HEK293 (cell line): ENCODE measurements at regions not wholly inside any gene's neighbourhood (a gene's known extent, or its start where the extent isn't known, plus 50 kb on each side); places are given as distances from the start of the nearest gene placed in this dataset.

Source experiments
- CTCF ChIP-seq: fragments of 450-650 bp; formaldehyde crosslinking; IDR thresholded peaks from 2 replicates; pipeline ENCODE4 v1.5.1; 2016; ENCODE audit warnings: missing biosample characterization, missing genetic modification characterization
- ELK4 ChIP-seq: IDR thresholded peaks from 2 replicates; pipeline ENCODE4 v1.6.1; 2011; ENCODE audit warnings: mild to moderate bottlenecking, low read depth, low read length, borderline replicate concordance
- KLF1 ChIP-seq: fragments of 450-650 bp; formaldehyde crosslinking; IDR thresholded peaks from 2 replicates; pipeline ENCODE4 v1.5.1; 2016; ENCODE audit warnings: missing biosample characterization, missing genetic modification characterization
- ZBTB17 ChIP-seq: fragments of 450-650 bp; formaldehyde crosslinking; IDR thresholded peaks from 2 replicates; pipeline ENCODE4 v1.5.1; 2016; ENCODE audit warnings: missing biosample characterization, missing genetic modification characterization
- ZBTB26 ChIP-seq: fragments of 450-650 bp; formaldehyde crosslinking; optimal IDR thresholded peaks from 2 replicates; pipeline ENCODE3; 2016; ENCODE audit warnings: missing biosample characterization, mild to moderate bottlenecking, missing genetic modification characterization
- ZNF292 ChIP-seq: fragments of 450-650 bp; formaldehyde crosslinking; IDR thresholded peaks from 2 replicates; pipeline ENCODE4 v1.5.1; 2016; ENCODE audit warnings: low read depth, missing biosample characterization, missing genetic modification characterization, borderline replicate concordance
- ZNF624 ChIP-seq: fragments of 450-650 bp; formaldehyde crosslinking; IDR thresholded peaks from 2 replicates; pipeline ENCODE4 v1.5.1; 2017; ENCODE audit warnings: missing biosample characterization, missing genetic modification characterization

- no peak for TF ChIP-seq CTCF (tag by site-specific recombination)
- TF ChIP-seq ZBTB26 = no peak
- no peak for TF ChIP-seq ZNF624 (tag by site-specific recombination)
- TF ChIP-seq ZNF292 (tag by site-specific recombination) = no peak
- TF ChIP-seq KLF1 = no peak
- TF ChIP-seq ELK4 = no peak
- TF ChIP-seq ZBTB17 (tag by site-specific recombination) = no peak
Measured at GRCh38 chr5:174607916-174608315, 116.5 kb upstream of the MSX2 start.
